Cerebellar nuclear complex (tissue), 1 donor: ENCODE measurements at regions not wholly inside any gene's neighbourhood (a gene's known extent, or its start where the extent isn't known, plus 50 kb on each side); places are given as distances from the start of the nearest gene placed in this dataset.

ENCODE experiments used
- DNase-seq, 2 experiments: peaks; one replicate each; lab custom pipeline; 2025; lab: John Stamatoyannopoulos, UW

DNA sequence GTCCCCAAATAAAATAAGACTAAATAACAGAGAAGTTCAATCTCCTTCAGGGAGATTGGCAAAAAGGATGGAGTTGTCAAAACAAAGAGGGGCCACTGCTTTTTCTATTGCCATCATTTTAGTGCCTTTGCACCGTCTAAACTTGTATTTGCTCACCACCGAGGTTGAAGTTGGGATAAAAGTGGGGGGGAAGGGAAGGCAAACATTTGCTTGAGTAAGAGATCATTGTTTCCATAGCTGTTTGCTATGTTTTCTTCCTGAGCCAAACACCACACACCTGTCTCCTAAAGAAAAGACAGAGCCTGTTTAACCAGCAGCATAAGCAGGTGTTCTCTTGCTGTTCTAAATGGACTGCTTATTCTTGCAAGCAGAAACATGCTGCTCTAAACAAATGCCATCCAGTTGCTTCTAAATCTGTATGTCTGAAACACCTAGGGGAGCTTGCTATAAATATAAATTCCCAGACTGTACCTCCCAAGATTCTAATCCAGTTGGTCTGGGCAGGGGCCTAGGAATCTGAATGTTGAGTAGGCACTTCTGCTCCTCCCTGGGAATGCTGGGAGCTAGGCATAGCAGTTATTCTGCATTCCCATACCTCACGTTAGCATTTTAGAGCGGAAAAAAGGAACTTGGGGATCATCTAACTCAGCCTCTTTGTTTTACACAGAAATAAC lies 179.4 kb upstream of the ARL4C start:
- no peak for DNase-seq

DNA sequence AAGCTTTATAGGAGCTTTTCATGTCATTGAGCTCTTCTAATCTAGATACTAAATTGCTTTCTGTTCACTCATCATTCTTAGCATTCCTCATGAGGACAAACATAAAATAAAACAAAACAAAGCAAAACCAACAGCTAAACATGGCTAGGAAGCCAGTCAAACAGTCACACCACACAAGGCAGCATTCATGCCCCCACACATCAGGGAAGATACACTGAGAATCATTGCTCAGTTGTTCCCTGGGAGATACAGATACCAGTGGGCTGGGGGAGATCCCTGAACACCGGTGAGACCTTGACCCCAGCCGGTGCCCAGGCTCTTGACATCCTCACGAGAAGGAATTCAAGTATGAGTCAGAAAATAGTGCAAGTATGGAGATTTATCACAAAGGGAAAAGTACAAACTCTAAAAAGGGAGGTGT lies 177.9 kb upstream of the ARL4C start:
- no peak for DNase-seq

DNA sequence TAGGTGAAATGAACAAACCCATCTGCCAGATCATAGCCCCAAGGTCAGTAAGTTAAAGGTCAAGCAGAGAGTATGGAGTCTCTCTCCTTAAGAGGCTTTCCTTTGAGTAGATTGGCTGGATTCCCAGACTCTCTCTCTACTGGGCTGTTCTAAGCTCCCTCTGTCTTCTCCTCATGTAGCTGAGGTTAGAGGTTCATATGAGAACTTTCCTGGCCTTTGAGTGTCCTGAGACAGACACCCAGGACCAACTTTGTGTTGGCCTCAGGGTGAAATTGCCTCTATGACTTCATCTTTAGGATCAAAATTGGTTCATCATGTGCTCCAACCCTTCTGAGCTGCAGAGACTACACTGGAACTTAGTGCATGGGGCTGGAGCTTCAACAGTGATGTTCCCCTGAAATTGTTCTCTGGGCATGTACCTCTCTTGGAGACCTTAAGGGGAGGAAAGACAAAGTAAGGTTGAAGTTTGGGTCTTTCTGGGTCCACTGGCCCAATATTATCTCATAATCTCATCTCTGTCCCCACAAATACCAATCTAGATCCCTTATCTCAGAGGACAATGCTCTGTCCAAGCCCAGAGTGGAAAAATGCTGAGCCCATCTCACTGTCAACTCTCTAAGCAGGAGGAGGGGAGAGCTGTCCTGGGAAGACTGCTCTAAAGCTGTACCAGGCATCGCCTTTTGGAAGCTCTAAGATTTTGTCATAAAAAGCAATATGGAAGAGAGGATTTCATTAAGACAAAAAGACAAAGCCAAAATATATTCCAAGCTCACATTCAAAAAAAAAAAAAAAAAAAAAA lies 177.3 kb upstream of the ARL4C start:
- DNase-seq: no peak

DNA sequence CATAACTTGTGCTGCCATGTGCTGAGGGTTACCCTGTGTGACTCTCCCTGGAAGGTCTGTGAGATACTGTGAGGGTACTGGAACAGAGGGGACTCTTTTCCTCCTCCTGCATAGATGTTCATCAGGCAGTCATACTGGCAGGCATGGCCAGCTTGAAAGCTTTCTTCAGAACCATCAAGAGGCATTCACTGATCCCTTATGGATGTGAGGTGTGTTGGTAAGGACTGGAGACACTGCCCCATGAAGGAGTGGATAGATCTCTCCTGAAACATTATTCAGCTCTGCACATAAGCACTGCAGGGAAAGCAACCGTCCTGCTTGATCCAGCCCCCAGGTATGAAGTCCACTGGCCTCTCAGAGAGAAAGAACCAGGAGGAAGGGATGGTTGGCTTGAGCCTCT lies 176.6 kb upstream of the ARL4C start:
- no peak for DNase-seq

DNA sequence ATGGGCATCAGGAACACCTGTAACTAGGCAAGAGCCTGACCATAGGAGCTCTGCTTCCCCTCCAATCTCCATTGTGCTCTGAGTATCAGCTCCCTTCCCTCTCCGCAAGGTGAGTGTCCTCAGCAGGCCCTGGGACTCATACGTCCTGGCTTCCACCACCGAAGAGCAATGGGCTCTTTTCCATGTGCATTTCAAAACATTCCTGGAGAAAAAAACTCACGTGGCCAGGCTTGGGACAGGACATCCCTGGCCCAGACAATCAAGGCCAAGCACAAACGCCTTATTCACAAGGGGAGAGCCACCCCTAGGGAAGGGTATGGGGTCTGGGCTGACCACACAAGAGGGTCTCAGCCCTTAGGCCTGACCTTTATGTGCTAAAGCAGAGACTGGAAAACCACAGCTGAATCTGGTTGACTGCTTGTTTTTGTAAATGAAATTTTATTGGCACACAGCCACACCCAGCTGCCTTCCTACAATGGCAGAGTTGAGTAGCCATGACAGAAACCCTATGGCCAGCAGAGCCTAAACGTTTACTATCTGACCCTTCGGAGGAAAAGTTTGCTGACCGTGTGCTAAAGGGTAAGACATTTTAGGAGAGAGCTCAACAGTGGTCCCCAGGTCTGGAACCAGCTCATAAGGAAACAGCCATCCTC lies 175.7 kb upstream of the ARL4C start:
- no peak for DNase-seq

DNA sequence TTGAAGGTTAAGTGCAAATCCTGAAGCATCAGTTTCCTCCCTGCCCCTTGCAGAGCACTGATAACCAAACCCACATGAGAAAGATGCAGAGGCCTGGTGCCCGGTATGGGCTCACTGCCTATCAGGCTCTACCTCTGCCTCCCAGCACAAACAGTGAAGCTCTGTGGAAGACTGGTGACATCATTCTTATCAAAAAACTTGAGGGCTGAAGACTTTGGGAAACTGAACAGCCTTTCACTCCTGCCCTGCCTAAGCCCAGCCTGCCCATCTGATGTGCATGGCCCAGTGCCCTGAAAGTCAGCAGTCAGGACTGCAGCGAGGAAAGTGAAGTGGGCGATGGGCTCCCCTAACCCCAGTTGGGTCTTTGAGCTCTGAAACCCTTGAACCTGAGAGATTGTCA lies 174.8 kb upstream of the ARL4C start:
- DNase-seq: no peak

DNA sequence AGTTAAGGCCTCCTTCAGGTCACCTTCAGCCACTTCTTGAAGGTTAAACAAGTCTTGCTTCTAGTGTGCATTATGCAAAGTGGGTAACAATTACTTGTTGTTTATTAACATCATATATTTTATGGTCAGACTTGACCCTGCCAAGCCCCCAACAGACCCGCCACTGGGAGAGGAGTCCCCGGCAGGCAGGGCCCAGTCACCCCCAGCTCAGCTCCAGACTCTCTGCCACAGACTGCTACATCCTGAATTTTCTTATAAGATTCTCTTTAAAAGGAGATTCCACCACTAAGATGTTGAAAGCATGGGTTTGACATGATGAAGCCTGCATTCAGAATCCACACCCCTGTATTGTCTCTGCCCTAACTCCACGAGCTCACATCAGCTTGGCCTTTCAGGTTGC lies 174.3 kb upstream of the ARL4C start:
- no peak for DNase-seq

DNA sequence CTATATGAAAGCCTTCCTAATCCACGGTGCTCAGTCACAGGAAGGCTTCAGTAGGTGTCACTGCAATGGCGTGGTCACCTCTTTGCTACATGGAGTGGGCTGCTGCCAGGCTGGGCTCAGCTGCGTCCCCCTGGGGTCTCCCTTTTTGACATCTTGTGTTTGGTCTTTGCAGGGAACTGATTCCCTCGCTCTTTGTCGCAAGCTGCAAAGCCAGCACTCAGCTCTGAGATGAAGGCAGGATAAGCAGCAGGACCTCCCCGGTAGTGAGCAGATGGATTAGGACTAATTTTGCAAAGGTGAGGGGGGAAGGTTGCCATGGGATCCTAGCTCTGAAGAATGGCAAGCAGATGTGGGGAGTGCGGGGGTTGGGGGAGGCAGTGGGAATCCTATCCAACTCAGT lies 173.9 kb upstream of the ARL4C start:
- DNase-seq: no peak

DNA sequence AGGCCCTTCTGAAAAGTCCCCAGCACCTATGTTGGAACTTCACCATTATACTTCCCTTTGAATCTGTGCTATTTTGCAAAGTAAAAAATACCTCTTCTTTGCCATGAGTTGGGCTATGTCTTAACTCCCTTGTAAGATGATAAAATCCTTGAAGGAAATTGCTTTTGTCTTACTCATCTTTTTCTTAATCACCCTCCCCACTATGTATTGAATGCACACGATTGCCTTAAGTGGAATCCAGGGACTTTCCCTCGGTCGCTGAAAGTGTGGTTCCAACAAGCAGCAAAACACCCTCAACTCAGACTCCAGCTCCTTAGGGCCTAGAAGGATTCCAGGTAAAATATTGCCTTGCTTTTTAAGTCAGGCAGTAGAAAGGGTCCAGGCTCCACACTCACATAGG lies 173.2 kb upstream of the ARL4C start:
- DNase-seq: no peak

DNA sequence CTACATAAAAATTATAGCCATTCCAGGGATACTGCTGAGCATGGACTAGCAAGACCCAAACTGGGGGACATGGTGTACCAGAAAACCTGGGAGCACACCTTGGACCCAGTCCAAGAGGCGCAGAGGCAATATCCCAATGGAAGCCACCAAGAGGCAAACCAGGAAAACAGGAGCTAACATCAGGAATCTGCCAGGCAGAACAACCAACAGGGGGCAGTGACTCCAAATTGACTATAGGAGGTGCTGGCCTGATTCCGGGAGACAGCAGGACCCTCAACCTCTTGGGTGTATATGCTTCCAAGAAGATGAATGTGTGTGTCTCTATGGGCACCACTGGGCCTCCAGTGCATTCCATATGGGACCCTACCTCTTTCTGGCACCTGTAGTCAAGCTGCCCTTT lies 172.7 kb upstream of the ARL4C start:
- no peak for DNase-seq

DNA sequence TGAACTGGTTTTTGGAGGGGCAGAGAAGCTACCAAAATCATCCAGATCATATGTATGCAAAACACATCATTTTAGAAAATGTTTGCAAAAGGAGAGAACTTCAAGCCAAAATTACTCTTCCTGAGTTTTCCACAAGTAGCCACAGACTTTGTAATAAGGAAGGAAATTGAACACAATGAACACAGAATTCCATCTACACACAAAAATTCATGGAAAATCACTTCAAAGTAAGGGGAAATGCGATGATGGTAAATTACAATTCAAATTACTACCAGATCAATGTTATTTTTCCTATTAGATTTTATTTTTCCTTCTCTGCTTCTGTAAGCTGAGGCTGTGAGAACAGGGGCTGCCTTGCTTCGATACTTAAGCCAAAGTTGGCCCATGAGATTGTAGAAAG lies 172.1 kb upstream of the ARL4C start:
- no peak for DNase-seq

DNA sequence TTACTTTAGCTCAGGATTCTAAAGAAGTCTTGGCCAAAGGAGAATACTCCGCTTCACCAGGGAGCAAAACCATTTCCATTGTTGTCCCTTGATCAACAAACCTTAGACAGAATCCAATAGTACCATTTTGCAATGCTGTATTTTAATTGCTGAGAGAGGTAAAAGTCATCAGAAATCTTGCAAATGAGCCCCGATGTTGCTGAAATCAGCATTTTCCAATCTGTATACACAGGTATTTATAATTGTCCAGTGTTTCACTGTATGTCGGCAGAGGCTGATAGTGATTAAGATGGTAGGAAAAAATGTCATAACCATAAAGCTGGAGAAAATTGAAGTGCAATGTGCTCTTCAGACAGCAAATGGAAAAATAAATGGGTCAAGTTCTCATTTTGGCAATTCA lies 170.0 kb upstream of the ARL4C start:
- no peak for DNase-seq

DNA sequence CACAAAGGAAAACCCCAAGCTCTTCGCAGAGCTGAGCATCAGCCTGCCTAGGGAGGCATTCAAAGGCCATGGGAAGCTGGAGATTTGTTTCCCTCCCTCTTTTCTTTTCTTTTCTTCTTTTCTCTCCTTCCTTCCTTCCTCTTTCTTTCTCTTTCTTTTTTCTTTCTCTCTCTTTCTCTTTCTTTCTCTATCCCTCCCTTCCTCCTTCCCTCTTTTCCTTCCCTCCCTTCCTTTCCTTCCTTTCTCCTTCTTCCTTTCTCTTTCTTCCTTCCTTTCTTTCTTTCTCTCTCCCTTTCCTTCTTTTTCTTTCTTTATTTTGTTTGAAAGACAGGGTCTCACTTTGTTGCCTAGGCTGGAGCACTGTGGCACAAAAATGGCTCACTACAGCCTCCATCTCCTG lies 168.4 kb upstream of the ARL4C start:
- no peak for DNase-seq

DNA sequence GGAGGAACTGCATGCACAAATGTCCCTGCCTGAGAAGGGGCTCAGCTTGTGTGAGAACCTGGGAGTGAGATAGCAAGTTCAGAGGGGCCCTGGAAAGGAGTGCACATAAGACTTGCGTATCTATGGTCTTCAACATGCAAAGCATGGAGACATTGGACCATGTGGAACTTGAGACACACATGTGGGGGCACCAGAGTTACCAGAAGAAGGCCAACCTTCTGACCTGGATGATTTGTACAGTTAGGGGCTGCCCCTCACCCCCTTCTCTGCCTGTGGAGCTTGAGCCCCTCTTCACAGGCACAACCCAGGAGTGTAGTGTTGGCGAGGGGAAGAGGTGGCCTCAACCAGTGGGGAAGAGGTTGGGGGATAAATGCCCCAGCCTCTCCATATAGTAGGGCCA lies 165.0 kb upstream of the ARL4C start:
- no peak for DNase-seq

DNA sequence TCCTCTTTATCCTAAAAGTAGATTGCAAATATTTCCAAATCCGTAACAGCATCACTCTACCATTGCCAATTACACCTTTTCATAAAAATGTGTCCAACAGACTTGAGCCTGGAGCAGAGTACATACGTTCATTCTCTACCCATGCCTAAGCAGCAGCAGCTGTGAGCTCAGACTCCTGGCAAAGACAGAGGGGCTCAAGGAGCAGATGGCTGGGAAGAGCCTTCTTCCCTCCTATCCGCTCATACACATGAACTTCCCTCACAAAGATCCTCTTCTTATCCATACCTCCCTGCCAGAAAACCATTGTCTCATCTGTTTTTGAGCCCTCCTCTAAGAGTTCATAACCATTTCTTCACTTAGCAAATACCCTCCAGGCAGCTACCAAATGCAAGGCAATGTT lies 164.3 kb upstream of the ARL4C start:
- DNase-seq: no peak

DNA sequence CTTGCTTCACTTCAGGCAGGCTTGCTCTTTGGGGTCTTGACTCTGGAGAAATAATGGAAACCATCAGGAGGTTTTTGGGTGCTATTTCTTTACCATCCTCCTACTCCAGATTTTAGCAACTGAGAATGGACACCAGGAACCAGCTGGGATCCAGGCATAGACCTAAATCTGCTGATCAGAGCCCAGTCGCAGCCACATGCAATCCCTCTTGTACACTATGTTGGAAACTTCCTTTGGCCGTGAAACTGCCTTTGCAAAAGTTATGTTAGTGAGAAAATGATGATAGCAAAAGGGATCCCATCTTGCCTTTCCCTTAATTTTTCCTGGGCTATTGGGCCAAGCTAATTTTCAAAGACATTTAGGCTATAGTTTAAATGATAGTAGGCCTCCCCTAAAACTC lies 158.8 kb upstream of the ARL4C start:
- no peak for DNase-seq

DNA sequence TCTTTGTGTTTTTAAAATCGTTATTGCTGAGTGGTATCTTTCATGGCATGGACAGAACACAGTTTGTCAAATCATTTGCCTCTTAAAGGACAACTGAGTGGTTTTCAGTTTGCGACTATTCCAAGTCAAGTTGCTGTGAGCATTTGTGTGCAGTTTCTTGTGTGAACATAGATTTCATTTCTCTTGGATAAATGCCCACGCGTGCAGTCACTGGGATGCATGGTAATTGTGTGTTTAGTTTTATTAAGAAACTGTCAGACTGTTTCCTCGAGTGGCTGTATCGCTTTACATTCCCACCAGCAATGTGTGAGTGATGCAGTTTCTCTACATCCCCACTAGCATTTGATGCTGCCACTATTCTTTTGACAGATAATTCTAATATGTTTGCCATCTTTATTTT lies 154.0 kb upstream of the ARL4C start:
- DNase-seq: no peak

DNA sequence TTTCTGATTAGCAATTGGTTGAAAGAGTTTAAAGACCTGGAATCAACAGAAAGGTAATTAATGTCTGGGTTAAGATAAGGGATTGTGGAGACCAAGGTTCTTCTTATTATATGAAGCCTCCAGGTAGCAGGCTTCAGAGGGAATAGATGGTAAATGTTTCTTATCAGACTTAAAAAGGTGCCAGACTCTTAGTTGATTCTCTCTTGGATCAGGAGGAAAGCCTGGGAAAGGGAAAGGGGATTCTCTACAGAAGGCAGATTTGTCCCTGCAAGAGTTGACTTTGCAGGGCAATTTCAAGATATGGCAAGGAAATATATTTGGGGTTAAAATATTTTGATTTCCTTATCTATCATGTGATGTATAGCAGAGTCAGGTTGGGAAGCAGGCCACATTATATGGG lies 153.1 kb upstream of the ARL4C start:
- no peak for DNase-seq

DNA sequence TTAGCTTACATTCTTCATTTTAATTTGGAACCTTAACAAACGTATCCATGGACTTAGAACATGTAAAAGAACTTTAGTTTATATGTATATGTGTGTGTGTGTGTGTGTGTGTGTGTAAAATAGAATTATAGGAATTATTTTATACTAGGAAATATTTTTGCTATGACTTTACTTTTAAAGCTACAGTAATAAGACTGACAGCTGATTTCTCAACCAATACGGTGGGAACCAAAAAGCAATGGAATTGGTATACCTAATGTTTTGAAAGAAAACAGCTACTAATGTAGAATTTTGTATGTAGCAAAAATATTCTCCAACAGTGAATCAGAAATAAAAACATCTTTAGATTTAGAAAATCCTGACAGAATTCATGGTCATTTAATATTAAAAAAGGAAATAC lies 146.5 kb upstream of the ARL4C start:
- DNase-seq: no peak

DNA sequence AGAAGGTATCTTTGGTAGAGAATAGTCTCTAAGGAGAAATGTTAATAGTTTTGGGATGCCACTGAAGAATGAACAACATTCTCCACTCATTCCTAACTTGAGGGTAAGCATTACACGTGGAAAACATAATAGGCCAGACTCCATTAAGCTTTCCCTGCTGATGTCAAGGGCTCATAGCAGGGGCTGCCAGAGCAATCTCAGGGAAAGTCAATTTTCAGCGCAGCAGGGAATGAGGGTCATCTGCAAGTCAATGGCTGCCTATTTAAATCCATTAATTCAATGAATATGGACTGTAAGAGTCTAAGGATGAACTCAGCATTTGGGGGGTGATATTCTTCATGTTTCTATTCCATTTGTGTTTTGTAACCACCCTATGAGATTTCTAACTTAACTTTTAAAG lies 144.2 kb upstream of the ARL4C start:
- DNase-seq: no peak

DNA sequence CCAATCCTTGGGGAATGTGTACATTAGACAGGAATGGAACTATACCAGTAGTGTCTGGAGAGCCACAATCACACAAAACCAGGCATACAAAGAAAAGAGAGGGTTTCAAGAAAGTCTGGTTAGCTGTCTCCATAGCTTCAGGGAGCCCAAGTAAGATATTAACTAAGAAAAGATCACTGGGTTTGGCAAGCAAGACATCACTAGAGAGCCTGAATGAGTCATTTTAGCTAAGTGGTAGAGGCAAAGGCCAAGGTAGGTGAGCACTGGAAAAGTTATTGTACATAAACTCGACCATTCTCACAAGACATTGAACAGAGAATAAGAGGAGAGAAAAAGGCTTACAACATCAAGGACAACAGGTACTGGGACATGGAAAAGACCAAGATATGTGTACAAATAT lies 143.8 kb upstream of the ARL4C start:
- DNase-seq: no peak

DNA sequence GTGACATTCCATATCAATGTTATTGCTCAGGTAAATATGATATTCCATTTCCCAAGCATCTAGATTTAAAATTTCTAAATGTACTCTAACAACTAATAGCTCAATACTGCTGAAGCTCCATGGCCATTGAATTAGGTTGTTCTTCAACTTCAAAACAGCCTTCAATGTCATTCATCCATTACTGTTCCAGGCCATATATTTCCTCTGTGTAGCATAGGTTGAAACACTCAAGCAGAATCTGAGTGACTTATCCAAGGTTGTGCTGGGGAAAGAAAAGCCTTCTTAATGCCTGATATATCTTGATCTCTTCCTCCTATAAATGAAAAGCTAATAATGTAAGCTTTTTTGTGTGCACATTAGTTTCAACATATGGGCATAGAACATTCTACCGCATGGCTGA lies 142.1 kb upstream of the ARL4C start:
- no peak for DNase-seq

DNA sequence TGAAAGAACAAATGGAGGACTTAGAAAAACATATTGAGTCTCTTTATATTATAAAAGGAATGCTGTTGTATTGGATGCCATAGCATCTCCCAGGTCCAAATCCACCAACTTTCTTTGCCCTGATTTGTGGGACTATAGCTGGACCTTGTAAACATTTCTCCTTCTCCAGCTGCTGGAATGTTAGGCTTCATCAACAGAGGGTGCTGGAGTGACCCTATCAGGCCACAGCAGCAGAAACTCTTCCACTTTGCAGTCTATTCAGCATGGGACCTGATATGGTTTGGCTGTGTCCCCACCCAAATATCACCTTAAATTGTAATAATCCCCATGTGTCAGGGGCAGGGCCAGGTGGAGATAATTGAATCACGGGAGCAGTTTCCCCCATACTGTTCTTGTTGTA lies 138.4 kb upstream of the ARL4C start:
- DNase-seq: no peak
